B cell (primary cell): ENCODE measurements at regions not wholly inside any gene's neighbourhood (a gene's known extent, or its start where the extent isn't known, plus 50 kb on each side); places are given as distances from the start of the nearest gene placed in this dataset.

Experiments used
- ATAC-seq: fragments of 200-7000 bp; cut with Tn5 transposase; one replicate; pipeline ENCODE4 v1.10.0; 2021; ENCODE audit warnings: low read depth, mild to moderate bottlenecking, moderate number of reproducible peaks, moderate library complexity
- CTCF ChIA-PET: fragments of 350-600 bp; sonication (Branson Sonifier 250); formaldehyde crosslinking; loops from one replicate; lab custom pipeline; 2021; ENCODE audit warnings: antibody characterized with exemption, inconsistent platforms; lab: Charles Lee
- POLR2A ChIA-PET: fragments of 350-600 bp; sonication (Branson Sonifier 250); formaldehyde crosslinking; loops from one replicate; lab custom pipeline; 2021; ENCODE audit warnings: antibody characterized with exemption; lab: Charles Lee
- DNase-seq: peaks from one replicate; pipeline ENCODE4 v3.0.0; 2013
- H2AFZ ChIP-seq: 2 replicates; pipeline ENCODE4 v1.6.1; 2012; ENCODE audit warnings: mild to moderate bottlenecking, low read depth, low read length; ENCODE audit not compliant: insufficient read depth, poor library complexity, severe bottlenecking
- H3K27ac ChIP-seq, 2 donors: 1 replicate in 1 of 2; 2 replicates in 1 of 2; pipeline ENCODE4 v1.5.1; 2012 to 2013; ENCODE audit warnings: low read length in 2 of 2, mild to moderate bottlenecking in 2 of 2, moderate library complexity in 1 of 2
- H3K27me3 ChIP-seq, 4 experiments: fragments of 200-600 bp in 1 of 4; sonication (generic) in 1 of 4; replicated peaks in 1 of 4; 1 replicate in 2 of 4; 2 replicates in 2 of 4; pipeline versions ENCODE4 v1.6.1 to v1.7.0; 2013 to 2016; ENCODE audit warnings: low read length in 3 of 4, mild to moderate bottlenecking in 2 of 4, mixed read lengths in 1 of 4, moderate library complexity in 1 of 4; ENCODE audit not compliant: insufficient read depth in 4 of 4, control insufficient read depth in 3 of 4; ENCODE audit errors: control extremely low read depth in 1 of 4
- H3K36me3 ChIP-seq, 2 experiments: replicated peaks in 1 of 2; 1 replicate in 1 of 2; 2 replicates in 1 of 2; pipeline versions ENCODE4 v1.6.1 to v1.7.1; 2013; ENCODE audit warnings: low read length in 1 of 2; ENCODE audit not compliant: insufficient read depth in 2 of 2, control insufficient read depth in 1 of 2; ENCODE audit errors: control extremely low read depth in 1 of 2, extremely low read depth in 1 of 2
- H3K4me1 ChIP-seq, 2 donors: fragments of 200-600 bp in 1 of 2; sonication (generic) in 1 of 2; 1 replicate in 1 of 2; 2 replicates in 1 of 2; pipeline versions ENCODE4 v1.5.1 to v1.6.1; 2013 to 2017; ENCODE audit warnings: low read length in 2 of 2; ENCODE audit not compliant: control insufficient read depth in 2 of 2, insufficient read depth in 2 of 2
- H3K4me2 ChIP-seq: replicated peaks from 2 replicates; pipeline ENCODE3; 2012; ENCODE audit warnings: mild to moderate bottlenecking, low read depth, low read length; ENCODE audit not compliant: poor library complexity, severe bottlenecking
- H3K4me3 ChIP-seq, 5 experiments: fragments of 200-600 bp in 1 of 5; sonication (generic) in 1 of 5; 1 replicate in 3 of 5; 2 replicates in 2 of 5; pipeline versions ENCODE4 v1.5.1 to v1.7.0; 2011 to 2016; ENCODE audit warnings: low read length in 4 of 5, mild to moderate bottlenecking in 4 of 5, low read depth in 2 of 5, control low read depth in 1 of 5, moderate library complexity in 1 of 5; ENCODE audit not compliant: insufficient read depth in 1 of 5; ENCODE audit errors: control extremely low read depth in 1 of 5, extremely low read depth in 1 of 5
- H3K79me2 ChIP-seq: fragments of 200-600 bp; sonication (generic); one replicate; pipeline ENCODE4 v1.6.0; 2016; ENCODE audit warnings: low read length; ENCODE audit not compliant: control insufficient read depth, insufficient read depth
- H3K9ac ChIP-seq: fragments of 200-600 bp; sonication (generic); 2 replicates; pipeline ENCODE4 v1.6.1; 2017; ENCODE audit warnings: mild to moderate bottlenecking, low read length, moderate library complexity
- H3K9me3 ChIP-seq, 3 donors: one replicate each; pipeline versions ENCODE4 v1.6.1 to v1.7.1; 2013; ENCODE audit warnings: low read length in 2 of 3; ENCODE audit not compliant: control insufficient read depth in 2 of 3, insufficient read depth in 1 of 3; ENCODE audit errors: control extremely low read depth in 1 of 3
- H4K20me1 ChIP-seq: 2 replicates; pipeline ENCODE4 v1.6.0; 2012; ENCODE audit warnings: mild to moderate bottlenecking, low read length; ENCODE audit not compliant: insufficient read depth, control insufficient read depth, poor library complexity, severe bottlenecking
- H3K27ac Mint-ChIP-seq: one replicate; pipeline ENCODE4 v1.8.0; 2021; ENCODE audit warnings: mixed read lengths
- H3K27me3 Mint-ChIP-seq: one replicate; pipeline ENCODE4 v1.8.0; 2021; ENCODE audit warnings: mixed read lengths
- H3K4me1 Mint-ChIP-seq: one replicate; pipeline ENCODE4 v1.8.0; 2021; ENCODE audit warnings: mixed read lengths
- H3K4me3 Mint-ChIP-seq: one replicate; pipeline ENCODE4 v1.8.0; 2021; ENCODE audit warnings: mixed read lengths
- H3K9me3 Mint-ChIP-seq: one replicate; pipeline ENCODE4 v1.8.0; 2022; ENCODE audit warnings: mixed read lengths; ENCODE audit not compliant: insufficient read depth
- EZH2 ChIP-seq: IDR thresholded peaks from 2 replicates; pipeline ENCODE4 v1.6.1; 2012; ENCODE audit warnings: borderline replicate concordance, low read depth, mild to moderate bottlenecking, moderate library complexity, low read length; ENCODE audit not compliant: insufficient read depth, poor library complexity, severe bottlenecking
- WGBS: methylation state at CpG from one replicate; pipeline ENCODE4 v1.1.5; 2013; ENCODE audit warnings: missing lambda C conversion rate; ENCODE audit not compliant: insufficient coverage; 5-methylcytosine and 5-hydroxymethylcytosine counted together
- intact Hi-C: fragments of 100-400 bp; cut with micrococcal nuclease; formaldehyde crosslinking; loops from one replicate; pipeline ENCODE4 v1.10.0; 2022
- TF ChIP-seq, protein P1 (sequence below): fragments of 200-600 bp; IDR thresholded peaks from one replicate; pipeline ENCODE4 v1.8.0; 2022; ENCODE audit warnings: antibody characterized with exemption, mild to moderate bottlenecking

DNA sequence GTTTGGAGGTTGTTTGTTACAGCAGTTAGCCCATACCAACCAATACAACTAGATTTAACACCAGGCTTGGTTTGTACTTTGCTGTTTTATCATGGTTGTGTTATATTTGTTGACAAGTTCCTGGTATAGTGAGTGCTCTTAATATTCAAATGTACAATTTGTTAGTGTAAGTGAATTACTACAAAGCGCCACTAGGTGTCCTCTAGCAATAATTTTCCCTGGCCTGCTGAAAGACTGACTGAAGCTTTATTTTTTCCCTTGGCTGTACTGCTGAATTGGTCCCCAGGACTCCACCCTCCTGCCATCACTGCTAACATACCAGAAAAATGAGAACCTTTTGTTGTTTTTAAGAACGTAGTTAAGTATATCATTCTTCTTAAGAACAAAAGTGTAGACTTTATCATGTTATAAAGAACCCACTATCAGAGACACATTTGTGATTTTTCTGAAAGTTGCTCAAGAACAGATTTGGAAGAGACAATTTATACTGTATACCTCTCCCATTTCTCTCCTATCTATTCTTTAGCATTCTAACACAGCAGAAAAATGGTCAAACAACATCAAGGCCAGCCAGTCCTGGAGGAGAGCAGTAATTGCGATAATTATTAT is 75.3 kb upstream of the FAR2 start:
- H3K4me3 ChIP-seq, result no peak overlapping the region
- no peaks in the 10 kb centered on the region for H3K9me3 Mint-ChIP-seq
- intact Hi-C loops, result no loop called here
- no CpG with 5 or more reads among the region's 3 CpGs for WGBS
- no peaks in the 10 kb centered on the region for H3K36me3 ChIP-seq
- TF ChIP-seq, protein P1, sequence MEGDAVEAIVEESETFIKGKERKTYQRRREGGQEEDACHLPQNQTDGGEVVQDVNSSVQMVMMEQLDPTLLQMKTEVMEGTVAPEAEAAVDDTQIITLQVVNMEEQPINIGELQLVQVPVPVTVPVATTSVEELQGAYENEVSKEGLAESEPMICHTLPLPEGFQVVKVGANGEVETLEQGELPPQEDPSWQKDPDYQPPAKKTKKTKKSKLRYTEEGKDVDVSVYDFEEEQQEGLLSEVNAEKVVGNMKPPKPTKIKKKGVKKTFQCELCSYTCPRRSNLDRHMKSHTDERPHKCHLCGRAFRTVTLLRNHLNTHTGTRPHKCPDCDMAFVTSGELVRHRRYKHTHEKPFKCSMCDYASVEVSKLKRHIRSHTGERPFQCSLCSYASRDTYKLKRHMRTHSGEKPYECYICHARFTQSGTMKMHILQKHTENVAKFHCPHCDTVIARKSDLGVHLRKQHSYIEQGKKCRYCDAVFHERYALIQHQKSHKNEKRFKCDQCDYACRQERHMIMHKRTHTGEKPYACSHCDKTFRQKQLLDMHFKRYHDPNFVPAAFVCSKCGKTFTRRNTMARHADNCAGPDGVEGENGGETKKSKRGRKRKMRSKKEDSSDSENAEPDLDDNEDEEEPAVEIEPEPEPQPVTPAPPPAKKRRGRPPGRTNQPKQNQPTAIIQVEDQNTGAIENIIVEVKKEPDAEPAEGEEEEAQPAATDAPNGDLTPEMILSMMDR, result peak; percentile 72
- TF ChIP-seq EZH2, result no peak
- no peak overlapping the region for H3K27ac ChIP-seq
- ChIA-PET CTCF (interaction anchor here (0.6 to 3.0 kb wide), 6 partner anchors 9 to 244 kb away, joined by 3 to 16 read pairs (median 6); no protein-coding TSS in a partner anchor), POLR2A (no interaction called here)
- no peaks in the 10 kb centered on the region for H3K4me1 Mint-ChIP-seq
- no peak overlapping the region for H3K27ac Mint-ChIP-seq
- H3K9ac ChIP-seq, result no peak overlapping the region
- ATAC-seq (peak; percentile 43), DNase-seq (peak; percentile 29)
- H3K4me2 ChIP-seq, result no peak overlapping the region
- H3K9me3 ChIP-seq, result no peaks in the 10 kb centered on the region
- no peaks in the 10 kb centered on the region for H3K4me1 ChIP-seq
- no peaks in the 10 kb centered on the region for H3K79me2 ChIP-seq
- H3K27me3 ChIP-seq, result peaks cover 0 to 2% (median 0%) of the 10 kb centered on the region in 4 experiments
- no peak overlapping the region for H3K4me3 Mint-ChIP-seq
- H4K20me1 ChIP-seq, result no peaks in the 10 kb centered on the region
- peaks cover 16% of the 10 kb centered on the region for H3K27me3 Mint-ChIP-seq
- no peak overlapping the region for H2AFZ ChIP-seq

DNA sequence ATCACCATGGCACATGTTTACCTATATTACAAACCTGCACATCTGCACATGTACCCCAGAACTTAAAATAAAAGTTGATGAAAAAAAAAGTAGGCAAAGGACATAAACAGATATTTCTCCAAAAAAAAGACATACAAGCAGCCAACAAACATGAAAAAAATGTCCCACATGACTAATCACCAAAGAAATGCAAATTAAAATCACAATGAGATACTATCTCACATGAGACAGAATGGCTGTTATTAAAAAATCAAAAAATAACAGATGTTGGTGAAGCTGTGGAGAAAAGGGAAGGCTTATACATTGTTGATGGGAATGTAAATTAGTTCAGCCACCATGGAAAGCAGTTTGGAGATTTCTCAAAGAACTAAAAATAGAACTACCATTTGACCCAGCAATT is 68.0 kb upstream of the FAR2 start:
- Histone ChIP-seq H3K27me3 (no peaks in the 10 kb centered on the region), H2AFZ (no peak overlapping the region), H4K20me1 (no peaks in the 10 kb centered on the region), H3K9ac (no peak overlapping the region), H3K79me2 (no peaks in the 10 kb centered on the region), H3K36me3 (no peaks in the 10 kb centered on the region), H3K27ac (no peak overlapping the region), H3K4me3 (no peak overlapping the region), H3K9me3 (no peaks in the 10 kb centered on the region), H3K4me1 (no peaks in the 10 kb centered on the region), H3K4me2 (no peak overlapping the region)
- ChIA-PET CTCF (interaction anchor here (1.1 kb wide), 1 partner anchor 25 kb away, joined by 3 read pairs; no protein-coding TSS in a partner anchor), POLR2A (no interaction called here)
- Mint-ChIP-seq H3K27ac (no peak overlapping the region), H3K4me1 (no peaks in the 10 kb centered on the region), H3K27me3 (peaks cover 3% of the 10 kb centered on the region), H3K9me3 (no peaks in the 10 kb centered on the region), H3K4me3 (no peak overlapping the region)
- intact Hi-C loops, result no loop called here
- no peak for TF ChIP-seq EZH2
- TF ChIP-seq, protein P1, result no peak
- ATAC-seq (no peak), DNase-seq (no peak)
